ENCODE measurements at regions not wholly inside any gene's neighbourhood (a gene's known extent, or its start where the extent isn't known, plus 50 kb on each side); places are given as distances from the start of the nearest gene placed in this dataset.

DNA sequence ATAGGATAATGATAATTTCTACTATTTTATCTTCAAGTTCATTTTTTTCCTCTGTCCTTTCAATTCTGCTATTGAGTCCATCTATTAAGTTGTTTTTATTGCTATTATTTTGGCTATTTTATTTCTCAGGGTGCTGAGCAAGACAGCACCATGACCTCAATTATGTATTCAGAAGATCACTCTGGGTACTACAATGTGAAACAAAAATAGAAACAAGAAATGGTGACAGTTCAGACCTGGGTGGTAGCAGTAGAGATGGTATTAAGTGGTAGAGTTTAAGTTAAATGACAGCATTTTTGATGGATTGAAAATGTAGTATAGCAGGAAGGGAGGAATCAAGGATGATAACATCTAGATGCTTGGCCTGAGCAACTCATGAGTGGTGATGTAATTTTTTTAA is 655.3 kb upstream of the PLXNA2 start:
- no peak for DNase-seq (ENCODE audit: low read depth)

DNA sequence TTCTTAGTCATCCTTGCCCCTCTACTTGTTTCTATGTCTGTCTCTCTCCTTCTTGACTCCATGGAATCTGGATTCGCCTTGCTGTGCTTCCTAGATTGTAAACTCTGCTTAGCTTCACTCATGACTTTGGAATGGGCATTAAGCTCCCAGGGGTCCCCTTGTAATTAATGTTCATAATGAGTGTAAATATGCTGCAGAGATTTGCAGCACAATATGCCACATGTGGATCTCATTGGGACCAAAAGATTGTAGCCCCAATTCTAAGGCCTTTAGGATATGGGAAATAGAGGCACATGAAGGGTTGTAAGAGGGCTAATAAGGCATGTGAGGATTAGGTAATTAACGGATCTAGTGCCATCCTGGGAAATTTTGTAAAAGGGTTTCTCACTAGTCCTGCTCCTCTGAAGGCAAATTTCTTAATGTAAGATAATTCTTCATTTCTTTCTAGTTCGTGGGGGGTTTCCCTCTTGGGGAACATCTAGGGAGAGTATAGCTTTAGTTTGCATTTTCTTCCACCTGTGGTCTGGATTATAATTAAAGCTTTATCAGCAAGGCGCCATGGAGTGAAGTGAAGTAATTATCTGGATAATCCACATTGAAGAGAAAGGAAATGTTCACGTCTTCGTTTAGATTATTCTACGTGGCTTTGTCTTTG is 659.2 kb upstream of the PLXNA2 start:
- no peak for DNase-seq (ENCODE audit: low read depth)

DNA sequence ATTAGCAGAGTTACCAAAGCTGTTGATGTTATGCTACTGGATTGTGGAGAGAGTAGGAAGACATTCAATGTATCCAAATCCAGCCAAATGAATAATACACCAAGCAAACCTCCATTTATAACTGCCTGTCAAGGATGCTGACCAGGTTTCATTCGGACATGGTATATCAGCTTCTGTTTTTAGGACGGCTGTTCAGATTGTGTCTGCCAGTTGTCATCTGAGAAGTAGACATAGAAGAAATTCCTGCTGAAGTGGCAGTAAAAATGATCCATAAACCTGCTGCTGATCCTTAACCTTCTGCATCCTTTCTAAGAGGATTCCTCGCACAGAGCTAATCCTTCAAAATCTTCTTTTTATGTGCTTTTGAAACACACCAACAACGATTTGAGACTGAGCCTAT is 663.6 kb upstream of the PLXNA2 start:
- no peak for DNase-seq (ENCODE audit: low read depth)

DNA sequence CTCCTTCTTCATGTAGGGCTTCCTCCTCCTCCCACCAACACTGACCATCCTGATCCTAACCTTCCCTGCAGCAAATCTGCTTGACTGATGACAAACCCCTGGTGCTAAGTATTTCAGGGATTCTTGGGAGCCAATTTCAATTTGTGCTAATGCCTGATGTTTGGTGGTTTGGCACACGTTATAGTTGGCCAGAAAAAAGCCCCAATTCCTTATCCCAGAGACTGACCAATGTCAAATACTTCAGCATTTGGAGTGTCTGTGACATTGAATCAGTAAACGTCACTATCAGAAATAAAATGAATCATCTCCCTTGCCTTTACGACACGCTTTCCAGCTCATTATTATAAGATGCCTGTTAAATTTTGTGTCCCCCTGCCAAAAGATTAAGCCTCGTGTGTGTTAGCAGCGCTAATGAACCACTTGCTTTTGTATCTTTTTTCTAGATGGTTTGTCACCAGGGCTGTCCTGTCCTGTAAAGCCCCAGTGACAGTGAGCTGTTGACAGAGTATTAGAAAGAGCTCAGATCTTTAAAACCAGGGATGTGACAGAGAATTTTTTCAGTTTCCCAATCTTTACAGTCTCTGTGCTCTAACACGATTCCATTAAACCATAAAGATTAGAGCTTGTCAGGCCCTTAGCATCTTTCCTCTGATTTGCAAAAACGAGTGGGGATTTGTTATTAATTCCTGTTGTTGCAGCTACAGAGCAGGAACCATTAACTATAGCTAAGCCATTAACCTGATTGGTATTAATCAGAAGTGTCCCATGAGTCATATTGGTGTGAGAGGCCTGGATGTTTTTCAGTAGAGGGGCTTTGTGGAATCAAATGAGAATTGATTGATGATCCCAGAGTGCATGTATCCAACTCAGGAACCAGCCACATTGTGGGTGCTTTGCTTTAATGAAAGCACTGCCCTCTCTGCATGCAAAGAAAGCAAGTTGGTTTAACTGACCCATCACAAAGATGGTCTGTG is 665.1 kb upstream of the PLXNA2 start:
- DNase-seq (ENCODE audit: low read depth) = no peak

DNA sequence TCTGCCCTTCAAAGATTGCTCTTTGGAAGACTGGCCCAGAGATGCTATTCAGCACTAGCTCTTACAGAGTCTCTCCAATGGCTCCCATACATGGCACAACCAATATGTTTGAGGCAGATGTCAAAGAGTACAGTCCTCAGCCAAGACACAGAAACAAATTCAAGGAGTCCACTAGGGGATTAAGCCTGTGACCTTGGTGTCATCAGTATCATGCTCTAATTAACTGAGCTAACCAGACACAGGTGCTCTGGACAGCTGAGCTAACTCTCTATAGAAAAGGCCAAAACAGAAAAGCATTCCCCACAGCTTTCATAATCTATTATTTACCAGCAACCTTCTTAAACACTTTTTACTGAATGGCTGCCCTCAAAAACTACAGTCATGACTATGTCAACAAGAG is 666.0 kb upstream of the PLXNA2 start:
- no peak for DNase-seq (ENCODE audit: low read depth)

DNA sequence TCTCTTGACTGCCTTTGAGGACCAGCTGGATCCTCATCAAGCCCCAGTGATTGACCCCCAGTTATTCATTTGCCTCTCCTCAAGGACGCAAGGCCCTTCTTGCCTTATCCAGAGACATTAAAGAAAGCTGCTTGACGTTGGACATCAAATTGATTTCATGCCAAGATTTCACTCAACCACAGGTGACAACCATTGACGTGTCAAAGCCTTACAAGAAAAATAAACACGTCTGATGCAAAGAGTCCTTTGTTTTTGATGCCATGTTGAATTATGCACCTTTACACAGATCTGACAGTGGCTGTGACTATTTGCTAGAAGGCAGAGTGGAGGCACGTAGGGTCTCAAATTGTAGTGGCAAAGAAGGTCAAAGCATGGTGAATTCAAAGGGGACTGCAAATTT is 666.2 kb upstream of the CAMK1G start:
- no peak for DNase-seq (ENCODE audit: low read depth)

DNA sequence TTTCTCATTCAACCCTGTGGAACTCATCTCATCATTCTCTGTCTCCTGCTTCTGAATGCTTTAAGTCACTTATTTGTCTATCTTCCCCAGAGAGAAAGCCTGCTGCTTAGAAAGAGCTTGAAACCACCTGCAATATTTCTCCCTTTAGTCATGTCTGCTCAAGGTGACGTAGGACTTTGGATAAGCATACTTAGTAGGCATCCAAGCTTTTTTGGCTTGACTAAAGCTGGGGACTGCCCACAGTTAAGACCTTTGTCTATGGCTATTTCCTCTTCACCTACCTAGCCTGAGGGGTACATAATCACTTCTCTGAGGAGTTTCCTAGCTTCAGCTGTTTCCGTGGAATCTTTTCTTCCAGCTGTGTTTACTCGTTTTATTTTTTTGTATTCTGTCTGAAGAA is 665.8 kb upstream of the CAMK1G start:
- DNase-seq (ENCODE audit: low read depth) = no peak

DNA sequence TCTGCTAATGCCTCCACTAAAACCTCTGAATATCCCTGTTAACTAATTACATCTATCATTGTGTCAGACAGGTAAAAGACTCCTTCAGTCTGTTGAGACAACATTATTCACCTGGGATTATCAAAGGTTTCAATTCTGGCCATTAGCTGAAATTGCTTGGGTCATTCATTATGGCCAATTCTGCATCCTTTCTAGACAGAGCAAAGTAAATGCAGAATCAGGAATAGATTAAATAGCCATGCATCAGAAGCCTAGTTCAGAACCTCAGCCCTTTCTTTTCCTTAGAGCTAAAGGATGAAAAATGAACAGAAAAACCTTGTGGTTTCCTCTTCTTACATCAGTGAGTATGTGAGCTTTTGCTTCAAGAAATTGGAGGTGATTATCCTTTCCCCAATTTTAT is 665.4 kb upstream of the CAMK1G start:
- no peak for DNase-seq (ENCODE audit: low read depth)

DNA sequence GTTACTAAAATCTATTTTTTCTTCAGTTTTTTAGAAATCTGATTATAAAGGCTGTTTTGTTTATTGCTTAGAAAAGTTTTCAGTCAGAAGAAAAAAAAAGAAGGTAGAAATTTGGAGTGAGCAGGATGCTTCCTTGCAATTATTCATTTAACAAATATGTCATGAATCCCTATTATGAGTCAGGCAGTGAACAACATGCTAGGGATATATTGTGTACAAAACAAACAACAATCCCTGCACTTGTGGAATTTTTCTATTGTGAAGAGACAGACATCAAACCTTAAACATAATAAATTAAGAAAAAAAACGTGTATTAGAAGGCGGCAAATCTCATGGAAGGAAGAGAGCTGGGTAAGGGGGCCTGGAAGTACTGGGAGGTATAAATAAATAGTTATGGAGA is 664.1 kb upstream of the CAMK1G start:
- DNase-seq (ENCODE audit: low read depth) = no peak

DNA sequence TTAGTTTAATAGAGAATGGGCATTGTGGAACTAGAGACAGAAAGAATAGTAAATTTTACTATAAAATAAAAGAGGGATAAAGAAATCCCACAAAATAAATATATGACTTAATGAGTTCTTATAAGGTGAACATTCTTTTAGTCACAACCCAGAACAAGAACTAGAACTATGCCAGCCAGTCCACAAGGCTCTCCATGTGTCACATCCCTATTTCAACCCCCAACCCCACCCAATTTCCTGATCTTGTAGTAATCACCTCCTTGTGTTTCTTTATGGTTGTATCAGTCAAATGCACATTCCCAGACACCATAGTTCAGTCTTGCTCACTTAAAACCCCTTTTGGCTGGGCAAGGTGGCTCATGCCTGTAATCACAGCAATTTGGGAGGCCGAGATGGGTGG is 662.3 kb upstream of the CAMK1G start:
- DNase-seq (ENCODE audit: low read depth) = no peak

DNA sequence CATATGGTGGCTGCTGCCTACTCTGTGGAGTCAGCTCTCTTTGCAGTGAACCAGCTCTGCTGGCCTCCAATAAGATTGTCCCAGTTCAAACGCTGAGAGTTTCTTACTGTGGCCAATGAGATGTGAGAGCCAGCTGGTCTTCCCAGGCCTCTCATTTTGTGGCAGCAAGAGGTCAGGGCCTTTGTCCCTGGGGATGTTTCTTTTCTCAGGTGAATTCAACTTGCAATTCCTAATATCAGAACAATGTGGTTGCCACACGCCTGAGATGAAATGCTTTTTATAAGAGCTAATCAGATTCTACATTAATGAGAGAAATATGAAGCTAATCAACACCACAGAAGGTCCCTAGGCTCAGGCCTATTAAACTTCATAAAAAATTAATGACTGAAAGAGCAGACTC is 660.1 kb upstream of the CAMK1G start:
- DNase-seq (ENCODE audit: low read depth) = no peak

DNA sequence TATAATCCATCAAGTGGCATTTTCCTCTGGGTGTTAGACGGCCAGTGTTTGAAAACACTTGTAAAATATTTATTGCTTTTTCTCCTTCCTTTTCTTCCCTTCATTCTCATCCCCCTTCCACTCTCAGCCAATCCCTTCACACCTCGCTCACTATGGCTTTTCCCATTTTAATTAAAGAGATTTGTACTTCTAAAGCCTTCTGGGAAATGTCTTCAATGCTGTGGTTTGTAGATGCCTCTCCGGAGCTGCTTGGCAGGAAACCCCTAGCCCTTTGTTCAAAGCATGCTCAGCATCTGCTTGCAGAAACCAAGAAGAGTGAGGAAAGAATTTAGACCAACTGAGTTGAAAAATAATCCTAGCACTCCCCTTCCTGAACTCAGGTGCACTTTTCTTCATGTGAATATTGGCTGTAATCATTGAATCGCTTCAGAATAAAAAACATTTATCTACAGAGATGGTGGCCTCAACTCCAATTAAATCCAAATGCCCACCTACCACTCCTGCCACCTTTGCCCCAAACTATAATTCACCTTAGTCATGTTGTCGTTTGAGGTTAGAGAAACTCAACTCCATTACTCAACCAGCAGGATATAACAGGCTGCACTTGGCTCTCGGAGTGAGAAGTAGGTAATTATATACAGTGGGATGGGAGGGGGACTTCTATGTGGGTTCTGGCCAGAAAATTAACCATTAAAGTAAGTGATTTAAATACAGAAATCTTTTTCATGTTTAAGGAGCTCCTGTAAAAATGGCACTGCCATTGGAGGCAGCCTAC is 659.4 kb upstream of the CAMK1G start:
- no peak for DNase-seq (ENCODE audit: low read depth)

DNA sequence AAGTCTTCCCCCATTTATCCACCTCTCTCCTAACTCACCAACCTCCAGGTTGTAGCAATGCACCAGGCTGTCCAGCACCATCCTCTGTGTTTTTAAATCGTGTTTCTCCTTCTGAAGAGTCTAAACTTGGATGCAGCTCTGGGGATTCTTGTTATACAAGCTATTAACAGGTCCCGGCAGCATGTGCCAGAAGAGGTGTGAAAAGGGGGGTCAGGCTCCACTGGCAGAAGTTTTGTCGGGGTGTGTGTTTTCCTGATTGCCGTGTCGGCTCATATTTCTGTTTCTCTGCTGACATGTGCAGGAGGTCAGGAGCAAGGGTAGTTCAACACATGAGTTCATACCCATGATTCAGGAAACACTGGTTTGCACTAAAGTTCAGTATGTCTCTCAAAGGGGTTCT is 658.6 kb upstream of the CAMK1G start:
- no peak for DNase-seq (ENCODE audit: low read depth)

DNA sequence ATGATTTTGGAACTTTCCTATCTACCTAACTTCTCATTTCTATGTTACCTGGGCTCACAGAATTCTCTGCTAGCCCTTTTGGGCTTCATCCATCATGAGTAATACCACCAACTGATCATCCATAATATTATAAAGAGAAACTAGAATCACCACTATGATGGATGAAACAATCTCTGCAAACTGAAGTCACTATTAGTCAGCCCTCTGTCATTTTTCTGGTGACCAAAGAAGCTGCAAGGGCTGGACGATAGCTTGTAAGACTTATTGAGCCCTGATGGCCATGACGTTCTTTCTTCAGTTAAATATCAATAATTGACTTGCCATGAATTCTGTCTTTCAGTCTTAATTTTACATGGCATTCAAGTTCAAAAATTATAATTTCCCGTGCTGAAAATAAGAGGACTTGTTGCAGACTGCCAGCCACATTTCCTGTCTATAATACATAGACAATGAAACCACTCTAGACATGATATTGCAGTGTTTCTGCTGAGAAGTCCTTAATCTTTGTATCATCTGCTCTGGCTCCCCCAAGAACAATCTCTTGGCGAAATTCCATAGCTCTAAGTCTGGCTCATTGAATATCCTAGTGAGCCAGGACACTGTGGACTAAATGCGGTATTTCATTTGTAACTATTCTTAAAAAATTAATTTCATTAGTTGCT is 655.0 kb upstream of the CAMK1G start:
- no peak for DNase-seq (ENCODE audit: low read depth)

DNA sequence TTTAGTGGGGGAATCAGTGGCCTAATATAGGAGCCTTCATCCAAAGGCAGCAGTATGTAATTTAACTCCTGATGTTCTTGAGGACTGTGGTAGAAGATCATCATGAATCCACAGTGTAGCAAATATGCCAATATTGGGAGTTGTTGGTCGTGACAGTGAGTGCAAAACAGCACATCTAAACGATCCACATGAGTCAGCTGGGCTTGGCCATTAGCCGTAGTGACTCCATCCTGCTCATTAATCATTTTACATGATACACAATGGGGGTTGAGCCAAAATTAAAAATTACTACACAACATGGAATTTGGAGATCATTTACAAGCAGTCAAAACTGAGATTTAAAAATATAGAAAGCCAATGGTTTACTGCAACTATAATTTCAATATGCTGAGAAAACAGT is 653.9 kb upstream of the CAMK1G start:
- no peak for DNase-seq (ENCODE audit: low read depth)

DNA sequence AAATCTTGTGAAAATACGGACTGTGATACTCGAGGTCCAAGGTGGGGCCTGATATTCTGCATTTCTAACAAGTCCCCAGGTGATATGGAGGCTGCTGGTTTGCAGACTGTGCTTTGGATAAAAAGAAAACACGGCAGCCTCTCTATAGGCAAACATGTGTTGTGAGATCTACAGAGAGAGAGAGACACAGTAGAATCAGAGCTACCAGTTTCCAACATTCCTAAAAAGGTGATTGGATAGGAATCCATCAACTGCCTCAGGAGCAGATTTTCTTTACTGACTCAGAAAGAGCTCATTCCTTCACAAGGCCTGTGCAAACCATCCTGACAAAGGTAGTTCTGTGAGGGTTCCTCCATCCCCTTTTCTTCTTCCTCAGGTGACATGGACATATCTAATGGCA is 651.6 kb upstream of the CAMK1G start:
- no peak for DNase-seq (ENCODE audit: low read depth)

DNA sequence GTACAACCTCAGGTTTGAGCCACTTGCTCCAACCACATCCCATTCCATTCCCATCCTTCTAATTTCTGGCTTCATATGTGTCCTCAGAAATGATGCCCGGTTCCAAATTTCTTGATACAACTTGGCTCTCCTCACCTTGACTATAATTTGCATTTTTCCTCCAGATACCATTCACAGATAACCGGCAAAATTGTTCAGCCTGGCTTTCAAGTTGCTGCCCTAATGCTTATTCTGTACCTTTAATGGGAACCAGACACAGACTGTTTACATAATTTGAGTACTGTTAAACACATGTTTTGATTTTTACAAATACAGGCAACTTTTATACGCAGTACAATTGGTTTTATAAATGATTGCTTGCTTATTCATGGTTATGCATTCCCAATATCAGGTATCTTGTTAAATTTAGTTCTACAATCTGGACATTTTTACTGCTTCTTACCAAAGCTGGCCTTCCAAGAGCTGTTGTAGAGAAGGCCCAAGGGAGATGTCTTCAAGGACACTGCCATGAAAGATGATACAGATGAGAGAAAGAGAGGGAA is 649.5 kb upstream of the CAMK1G start:
- DNase-seq (ENCODE audit: low read depth) = no peak

DNA sequence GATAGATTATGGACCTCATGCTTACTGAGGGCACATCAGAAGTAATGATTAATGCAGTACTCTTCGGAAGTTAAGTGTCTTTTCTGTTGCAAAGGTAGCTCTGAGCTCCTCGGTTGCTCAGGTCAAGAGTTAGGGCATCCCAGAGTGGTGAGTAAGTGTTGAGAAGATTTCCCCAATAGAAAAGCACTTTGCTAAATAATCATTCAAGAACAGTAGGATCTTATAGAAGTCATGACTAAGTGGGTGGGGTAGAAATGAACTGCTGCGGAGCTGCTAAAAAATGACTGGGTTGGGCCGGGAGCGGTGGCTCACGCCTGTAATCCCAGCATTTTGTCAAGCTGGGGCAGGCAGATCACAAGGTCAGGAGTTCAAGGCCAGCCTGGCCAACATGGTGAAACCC is 648.6 kb upstream of the CAMK1G start:
- no peak for DNase-seq (ENCODE audit: low read depth)

DNA sequence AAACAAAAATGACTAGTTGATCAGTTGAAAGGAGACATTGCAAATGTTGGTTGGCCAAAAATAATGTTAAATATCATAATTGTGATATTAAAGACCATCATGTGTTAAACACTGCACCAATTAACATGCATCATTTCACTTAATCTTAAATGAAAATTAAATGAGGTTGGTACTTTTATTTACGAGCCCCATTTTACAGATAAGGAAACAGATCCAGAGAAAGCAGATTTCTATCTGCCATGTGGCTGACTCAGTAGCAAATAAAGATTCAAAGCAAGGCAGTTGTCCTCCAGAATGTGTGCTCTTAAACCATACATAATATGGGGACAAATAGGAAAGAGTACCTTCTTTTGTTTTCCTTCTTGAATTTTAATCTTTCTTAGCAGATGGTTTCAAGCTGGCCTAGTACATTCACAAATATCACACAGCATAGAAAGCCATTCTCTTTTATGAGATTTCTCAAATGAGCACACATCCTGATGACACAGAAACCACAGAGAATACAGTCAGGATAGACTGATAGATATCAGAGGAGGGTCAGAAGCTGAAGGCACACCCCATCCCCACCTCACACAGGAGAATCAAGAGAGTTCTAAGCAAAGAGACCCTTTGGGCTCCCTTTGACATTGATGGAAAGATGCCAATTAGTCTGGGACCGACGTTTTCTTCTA is 647.9 kb upstream of the CAMK1G start:
- peak; percentile 29 for DNase-seq (ENCODE audit: low read depth)

DNA sequence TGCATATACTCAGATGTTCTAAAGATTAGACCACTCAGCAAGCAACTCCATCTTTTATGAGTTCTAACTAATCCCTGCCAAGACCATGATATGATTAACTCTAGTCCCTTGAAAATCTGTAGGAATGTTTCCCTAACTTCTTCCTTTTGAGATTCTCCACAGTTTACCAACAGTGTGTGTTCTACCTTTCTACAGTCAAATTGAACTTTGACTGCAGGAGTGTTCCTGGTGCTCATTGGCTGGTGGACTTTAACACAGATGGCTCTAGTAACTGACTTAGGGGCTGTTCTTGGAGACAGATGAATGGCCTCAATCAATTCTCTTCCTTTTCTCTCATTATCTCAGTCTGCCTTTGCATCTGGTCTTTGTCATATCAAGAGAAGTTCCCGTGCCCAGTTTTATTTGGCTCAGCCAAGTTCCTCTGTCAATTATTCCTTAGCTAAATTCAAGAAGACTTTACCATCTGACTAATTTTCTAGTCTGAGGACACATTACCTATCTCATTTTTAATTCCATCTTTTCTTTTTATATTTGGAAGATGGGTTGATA is 643.9 kb upstream of the CAMK1G start:
- no peak for DNase-seq (ENCODE audit: low read depth)

Data from RPMI7951 (cell line).